ENCODE measurements at regions not wholly inside any gene's neighbourhood (a gene's known extent, or its start where the extent isn't known, plus 50 kb on each side); places are given as distances from the start of the nearest gene placed in this dataset.

DNA sequence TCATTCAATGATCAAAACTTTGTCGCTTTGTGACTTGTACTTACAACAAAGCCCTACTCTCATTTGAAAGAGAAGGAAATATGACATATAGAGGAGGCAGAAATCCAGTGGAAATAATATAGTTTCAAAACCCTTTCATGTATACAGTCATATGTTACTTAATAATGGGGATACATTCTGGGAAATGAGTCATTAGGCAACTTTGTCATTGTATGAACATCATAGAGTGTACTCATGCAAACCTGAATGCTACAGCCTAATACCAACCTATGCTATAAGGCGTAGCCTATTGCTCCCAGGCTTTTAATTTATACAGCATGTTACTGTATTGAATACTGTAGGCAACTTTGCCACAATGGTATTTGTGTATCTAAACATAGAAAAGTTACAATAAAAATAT is 69.0 kb upstream of the SMC2 start:
- no peak for DNase-seq (ENCODE audit: low read depth in 2 of 2)

DNA sequence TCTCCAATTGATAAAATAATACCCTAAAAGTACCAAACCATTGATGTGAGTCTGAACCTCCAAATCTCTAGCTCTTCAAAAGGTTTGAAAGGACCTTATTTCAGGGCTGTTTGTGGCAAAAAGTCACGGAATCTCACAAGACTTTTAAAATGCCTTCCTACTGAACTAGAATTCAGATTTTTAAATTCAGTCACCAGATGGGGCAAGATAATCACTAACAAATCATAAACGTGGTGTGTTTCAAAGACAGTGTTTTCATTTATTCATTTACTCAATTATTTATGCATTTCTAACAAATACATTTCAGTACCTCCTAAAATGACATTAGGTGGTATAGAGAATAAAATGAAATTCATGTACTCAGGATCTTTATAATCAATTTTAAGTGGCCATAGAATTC is 68.2 kb upstream of the SMC2 start:
- no peak for DNase-seq (ENCODE audit: low read depth in 2 of 2)

DNA sequence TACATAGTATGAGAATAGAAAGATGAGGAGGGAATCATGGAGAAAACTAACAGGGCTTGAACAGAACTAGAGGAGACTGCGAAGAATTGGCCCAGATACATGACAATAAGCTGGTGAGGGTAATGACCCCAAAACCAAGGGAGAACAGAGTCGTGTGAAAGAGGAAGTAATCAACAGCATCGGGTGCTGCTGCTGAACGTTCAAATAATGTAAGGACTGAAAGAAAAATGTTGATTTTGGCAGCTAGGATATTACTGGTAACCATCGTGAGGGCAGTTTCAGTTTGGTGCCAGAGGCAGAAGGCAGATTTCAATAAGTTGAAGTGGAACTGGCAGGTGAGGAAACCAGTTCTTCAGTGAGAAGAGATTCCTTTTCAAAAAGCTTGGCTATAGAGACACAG is 66.8 kb upstream of the SMC2 start:
- DNase-seq (ENCODE audit: low read depth in 2 of 2), result peak in 1 of 2 donors; percentile 1

DNA sequence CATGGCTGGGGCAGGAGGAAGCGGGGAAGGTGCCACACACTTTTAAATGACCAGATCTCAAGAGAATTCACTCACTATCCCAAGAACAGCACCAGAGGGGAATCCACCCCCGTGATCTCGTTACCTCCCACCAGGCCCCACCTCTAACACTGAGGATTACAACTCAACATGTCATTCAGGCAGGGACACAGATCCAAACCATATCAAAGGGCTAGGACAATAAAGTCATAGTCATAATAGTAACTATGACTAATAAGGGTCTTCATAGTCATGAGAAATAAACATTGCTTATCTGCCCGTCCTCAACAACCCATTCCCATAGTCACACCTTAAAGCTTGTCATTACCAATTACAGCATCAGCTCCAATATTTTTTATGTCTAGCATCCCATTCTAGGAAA is 65.3 kb upstream of the SMC2 start:
- no peak for DNase-seq (ENCODE audit: low read depth in 2 of 2)
